ENCODE measurements at regions not wholly inside any gene's neighbourhood (a gene's known extent, or its start where the extent isn't known, plus 50 kb on each side); places are given as distances from the start of the nearest gene placed in this dataset.
"Not testable (repeated sequence)": the region's sequence is repeated elsewhere in the genome, so short reads cannot be mapped to it uniquely, and the experiment has no call there.

- DNase-seq, result no peak
These were observed 164.6 kb downstream of the FBXO4 start for GRCh38 chr5:42089705-42090104.

DNA sequence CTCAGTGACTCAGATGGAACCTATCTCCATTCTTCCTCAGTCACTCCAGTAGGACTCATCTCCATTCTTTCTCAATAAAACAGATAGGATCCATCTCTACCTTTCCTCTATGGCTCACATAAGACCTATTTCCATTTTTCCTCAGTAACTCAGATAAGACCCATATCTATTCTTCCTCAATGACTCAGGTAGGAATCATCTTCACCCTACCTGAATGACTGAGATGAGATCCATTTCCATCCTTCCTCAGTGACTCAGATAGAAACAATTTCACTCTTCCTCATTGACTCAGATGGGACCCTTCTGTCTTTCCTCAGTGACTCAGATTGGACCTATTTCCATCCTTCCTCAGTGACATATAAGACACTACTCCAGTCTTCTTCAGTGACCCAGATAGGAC, 165.1 kb downstream of the FBXO4 start:
- no peak for DNase-seq

GRCh38 chr5:42099846-42100245, 174.8 kb downstream of the FBXO4 start:
- not testable (repeated sequence) for DNase-seq

DNA sequence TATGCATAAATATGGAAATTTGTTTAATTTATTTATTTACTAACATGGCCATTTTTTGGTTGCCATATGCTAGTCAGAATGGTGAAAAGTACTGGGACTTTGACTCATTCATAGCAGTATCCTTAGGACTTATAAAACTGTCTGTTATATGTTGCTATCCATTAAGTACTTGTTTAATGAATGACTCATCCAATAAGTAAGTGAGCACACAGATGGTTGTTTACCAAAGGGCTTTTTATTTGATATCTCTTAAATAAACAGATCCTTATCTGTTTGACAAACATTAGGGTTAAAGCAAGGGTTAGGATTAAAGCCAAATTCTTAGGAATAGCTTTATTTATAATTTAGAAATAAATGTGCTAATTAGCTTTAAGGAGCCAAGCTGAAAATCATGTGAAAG, 183.4 kb downstream of the FBXO4 start:
- no peak for DNase-seq

GRCh38 chr5:42109006-42109572, 184.0 kb downstream of the FBXO4 start:
- no peak for DNase-seq

DNA sequence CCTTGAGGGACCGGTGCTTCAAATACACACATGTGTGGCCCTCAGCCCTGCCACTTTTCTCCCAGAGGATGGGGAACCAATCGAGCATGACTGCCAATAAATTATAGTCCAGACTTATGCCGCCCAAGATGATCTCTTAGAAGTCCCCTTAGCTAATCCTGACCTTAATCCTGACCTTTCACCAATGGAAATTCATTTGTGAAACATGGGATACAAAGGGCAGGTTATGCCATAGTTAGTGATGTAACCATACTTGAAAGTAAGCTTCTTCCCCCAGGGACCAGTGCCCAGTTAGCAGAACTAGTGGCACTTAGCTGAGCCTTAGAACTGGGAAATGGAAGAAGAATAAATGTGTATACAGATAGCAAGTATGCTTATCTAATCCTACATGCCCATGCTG, 190.6 kb downstream of the FBXO4 start:
- DNase-seq, result not testable (repeated sequence)

GRCh38 chr5:42120070-42120469, 195.0 kb downstream of the FBXO4 start:
- DNase-seq, result no peak

DNA sequence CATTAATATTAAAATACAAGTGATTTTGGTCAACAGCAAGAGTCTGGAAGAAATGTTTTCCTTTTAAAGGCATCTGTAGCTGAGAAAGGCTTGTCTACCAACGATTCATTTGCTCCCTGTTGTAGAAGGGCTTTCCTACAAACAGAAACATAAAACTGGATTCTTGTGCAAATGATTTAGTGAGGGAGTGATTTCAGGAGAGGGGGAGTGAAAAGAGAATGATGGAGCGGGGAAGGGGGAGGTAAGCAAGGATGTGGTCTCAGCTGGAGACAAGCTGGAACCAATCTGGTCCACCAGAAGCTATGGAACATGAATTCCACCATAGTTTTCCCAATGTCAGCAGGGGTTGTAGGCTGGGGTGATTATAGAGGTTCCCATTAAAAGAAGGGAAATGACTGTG, 196.3 kb downstream of the FBXO4 start:
- DNase-seq, result no peak

DNA sequence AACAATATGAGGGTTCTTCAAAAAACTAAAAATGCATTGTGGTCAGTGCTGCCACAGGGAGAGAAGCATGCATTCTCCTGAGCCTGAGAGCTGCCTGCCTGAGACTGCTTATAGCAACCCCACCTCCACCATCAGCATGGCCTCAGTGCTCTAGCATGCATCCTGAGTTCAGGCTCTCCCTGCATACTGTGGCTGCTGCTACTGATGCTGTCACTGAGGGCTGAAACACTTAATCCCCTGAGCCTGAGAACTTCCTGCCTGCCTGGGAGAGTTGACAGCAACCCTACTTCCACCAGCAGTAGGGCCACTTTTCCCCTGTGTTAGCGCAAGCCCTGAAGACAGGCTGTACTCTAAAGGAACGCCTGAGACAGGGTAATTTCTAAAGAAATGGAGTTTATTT, 206.0 kb downstream of the FBXO4 start:
- no peak for DNase-seq

- DNase-seq, result no peak
These were observed 218.3 kb downstream of the FBXO4 start for GRCh38 chr5:42143361-42143760.

DNA sequence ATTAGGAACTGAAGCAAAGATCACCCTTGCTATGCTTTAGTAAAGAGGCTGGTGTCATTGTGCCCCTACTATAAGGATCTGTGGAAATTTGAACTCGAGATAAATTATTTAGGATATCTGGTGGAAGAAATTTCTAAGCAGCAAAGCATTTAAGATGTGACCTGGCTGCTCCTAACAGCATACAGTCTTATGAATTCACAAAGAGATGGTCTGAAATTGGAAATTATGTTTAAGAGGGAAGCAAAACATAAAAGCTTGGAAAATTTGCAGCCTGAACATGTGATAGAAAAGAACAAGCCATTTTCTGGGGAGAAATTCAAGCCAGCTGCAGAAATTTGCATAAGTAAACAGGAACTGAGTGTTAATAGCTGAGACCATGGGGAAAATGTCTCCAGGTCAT, 223.7 kb downstream of the FBXO4 start:
- DNase-seq, result no peak

GRCh38 chr5:42157215-42157614, 232.1 kb downstream of the FBXO4 start:
- DNase-seq, result peak; percentile 1

GRCh38 chr5:42163083-42163482, 238.0 kb downstream of the FBXO4 start:
- DNase-seq, result no peak

GRCh38 chr5:42168091-42168670, 243.1 kb downstream of the FBXO4 start:
- no peak for DNase-seq

DNA sequence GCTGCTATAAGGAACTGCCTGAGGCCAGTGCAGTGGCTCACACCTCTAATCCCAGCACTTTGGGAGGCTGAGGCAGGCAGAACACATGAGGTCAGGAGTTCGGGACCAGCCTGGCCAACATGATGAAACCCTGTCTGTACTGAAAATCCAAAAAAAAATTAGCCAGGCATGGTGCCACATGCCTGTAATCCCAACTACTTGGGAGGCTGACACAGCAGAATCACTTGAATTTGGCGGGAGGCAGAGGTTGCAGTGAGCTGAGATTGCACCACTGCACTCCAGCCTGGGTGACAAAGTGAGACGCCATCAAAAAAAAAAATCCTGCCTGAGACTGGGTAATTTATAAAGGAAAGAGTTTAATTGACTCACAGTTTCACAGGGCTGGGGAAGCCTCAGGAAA, 247.1 kb upstream of the GHR start:
- DNase-seq, result not testable (repeated sequence)

- not testable (repeated sequence) for DNase-seq
These were observed 243.4 kb upstream of the GHR start for GRCh38 chr5:42179843-42180242.

DNA sequence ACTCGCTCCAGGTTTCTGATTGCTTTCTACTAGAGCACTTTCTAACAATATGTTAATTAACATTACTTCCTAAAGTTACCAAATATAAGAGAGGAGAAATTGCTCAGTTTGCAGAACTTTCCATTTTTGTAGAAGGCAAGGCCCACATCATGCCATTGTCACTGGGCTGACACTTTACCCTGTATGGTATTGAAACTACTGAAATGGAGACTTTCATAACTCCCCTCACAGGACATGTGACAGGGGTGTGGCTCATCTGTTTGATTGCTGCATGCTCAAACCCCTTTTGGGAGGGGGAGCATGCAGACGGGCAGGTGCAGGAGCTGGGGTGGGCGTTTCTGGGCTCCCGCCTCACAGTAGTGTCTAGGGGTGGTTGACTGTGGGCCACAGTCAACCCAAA, 206.3 kb upstream of the GHR start:
- no peak for DNase-seq

DNA sequence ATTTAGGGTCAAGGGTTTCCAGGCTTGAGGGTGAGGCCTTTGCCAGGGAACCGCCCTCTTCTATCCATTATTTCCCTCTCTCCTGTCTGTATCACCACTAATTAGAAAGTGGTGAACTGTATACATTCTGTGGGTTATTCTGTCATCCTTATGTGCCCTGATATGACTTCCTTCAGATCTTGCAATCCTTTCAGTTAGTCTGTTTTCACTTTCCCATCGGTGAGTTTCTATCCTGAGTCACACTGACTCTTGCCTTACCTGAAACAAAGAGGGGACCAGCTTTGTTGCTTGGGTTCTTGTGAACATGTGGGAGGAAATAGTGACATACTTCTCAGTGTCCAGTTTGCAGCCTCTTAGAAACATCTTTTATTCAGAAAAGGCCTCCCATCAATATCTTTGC, 205.4 kb upstream of the GHR start:
- no peak for DNase-seq

- no peak for DNase-seq
These were observed 198.2 kb upstream of the GHR start for GRCh38 chr5:42225009-42225408.

- DNase-seq, result no peak
These were observed 195.0 kb upstream of the GHR start for GRCh38 chr5:42228279-42228678.

- DNase-seq, result no peak
These were observed 192.4 kb upstream of the GHR start for GRCh38 chr5:42230839-42231238.

GRCh38 chr5:42235241-42235640, 188.0 kb upstream of the GHR start:
- no peak for DNase-seq

GRCh38 chr5:42235837-42236236, 187.4 kb upstream of the GHR start:
- no peak for DNase-seq

DNA sequence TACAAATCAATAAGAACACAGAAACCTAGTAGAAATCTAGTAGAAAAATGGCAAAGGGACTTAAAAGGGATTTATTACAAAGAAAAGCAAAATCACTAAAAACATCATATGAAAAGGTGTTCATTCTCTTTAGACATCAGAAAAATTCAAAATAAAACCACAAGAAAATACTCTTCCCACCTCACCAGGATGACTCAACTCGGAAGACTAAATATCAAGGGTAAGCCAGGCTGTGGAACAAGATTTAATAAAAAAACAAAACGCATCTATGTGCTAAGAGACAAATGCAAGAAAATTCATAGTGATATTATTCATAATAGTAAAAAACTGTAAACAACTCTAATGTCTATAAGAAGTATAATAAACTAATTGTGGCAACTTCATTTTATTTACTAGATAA, 181.6 kb upstream of the GHR start:
- no peak for DNase-seq

- DNase-seq, result no peak
These were observed 181.0 kb upstream of the GHR start for GRCh38 chr5:42242210-42242609.

Measured in tongue (tissue), 1 donor.